ENCODE measurements at regions not wholly inside any gene's neighbourhood (a gene's known extent, or its start where the extent isn't known, plus 50 kb on each side); places are given as distances from the start of the nearest gene placed in this dataset.

DNA sequence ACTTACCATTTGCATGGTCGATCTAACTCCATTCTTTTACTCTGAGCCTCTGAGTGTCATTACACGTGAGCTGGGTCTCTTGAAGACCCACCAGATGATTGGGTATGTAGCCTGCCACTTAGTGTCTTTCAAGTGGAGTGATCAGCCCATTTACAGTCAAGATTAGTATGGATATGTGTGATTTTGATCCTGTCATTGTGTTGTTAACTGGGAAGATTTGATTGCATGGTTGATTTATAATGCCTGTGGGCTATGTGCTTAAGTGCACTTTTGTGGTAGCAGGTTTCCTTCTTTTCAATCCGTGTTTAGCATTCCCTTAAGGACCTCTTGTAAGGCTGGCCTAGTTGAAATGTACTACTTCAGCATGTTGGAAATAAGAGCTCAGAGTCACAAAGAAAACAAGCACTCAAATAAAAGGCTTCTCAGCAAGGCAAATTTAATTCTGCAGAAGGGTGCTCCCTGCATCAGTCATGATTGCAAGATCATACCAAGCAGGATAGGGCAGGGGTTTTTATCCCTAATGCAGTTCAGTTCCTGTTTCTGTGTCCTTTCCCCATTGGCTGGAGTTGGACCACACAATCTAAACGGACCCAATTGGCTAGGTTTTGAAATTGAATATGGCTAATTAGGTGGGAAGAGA lies 230.7 kb upstream of the SYT4 start:
- TF ChIP-seq, protein P1, sequence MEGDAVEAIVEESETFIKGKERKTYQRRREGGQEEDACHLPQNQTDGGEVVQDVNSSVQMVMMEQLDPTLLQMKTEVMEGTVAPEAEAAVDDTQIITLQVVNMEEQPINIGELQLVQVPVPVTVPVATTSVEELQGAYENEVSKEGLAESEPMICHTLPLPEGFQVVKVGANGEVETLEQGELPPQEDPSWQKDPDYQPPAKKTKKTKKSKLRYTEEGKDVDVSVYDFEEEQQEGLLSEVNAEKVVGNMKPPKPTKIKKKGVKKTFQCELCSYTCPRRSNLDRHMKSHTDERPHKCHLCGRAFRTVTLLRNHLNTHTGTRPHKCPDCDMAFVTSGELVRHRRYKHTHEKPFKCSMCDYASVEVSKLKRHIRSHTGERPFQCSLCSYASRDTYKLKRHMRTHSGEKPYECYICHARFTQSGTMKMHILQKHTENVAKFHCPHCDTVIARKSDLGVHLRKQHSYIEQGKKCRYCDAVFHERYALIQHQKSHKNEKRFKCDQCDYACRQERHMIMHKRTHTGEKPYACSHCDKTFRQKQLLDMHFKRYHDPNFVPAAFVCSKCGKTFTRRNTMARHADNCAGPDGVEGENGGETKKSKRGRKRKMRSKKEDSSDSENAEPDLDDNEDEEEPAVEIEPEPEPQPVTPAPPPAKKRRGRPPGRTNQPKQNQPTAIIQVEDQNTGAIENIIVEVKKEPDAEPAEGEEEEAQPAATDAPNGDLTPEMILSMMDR (optimal IDR thresholded peaks at IDR 0.05 in 1 of 3, IDR thresholded peaks at IDR 0.05 in 1 of 3, conservative IDR thresholded peaks at IDR 0.05 in 1 of 3; ENCODE audit: extremely low read depth in 1 of 3, insufficient read depth in 2 of 3, low read length in 3 of 3), result no peak
- TF ChIP-seq EZH2 (IDR thresholded peaks at IDR 0.05; ENCODE audit: low read length), result no peak

All from keratinocyte (primary cell).